IPS DF 19.7 (cell line): ENCODE measurements at regions not wholly inside any gene's neighbourhood (a gene's known extent, or its start where the extent isn't known, plus 50 kb on each side); places are given as distances from the start of the nearest gene placed in this dataset.

Experiments used
- DNase-seq: peaks from one replicate; pipeline ENCODE4 v3.0.0-alpha.2; 2013; ENCODE audit warnings: low read depth, low spot score

DNA sequence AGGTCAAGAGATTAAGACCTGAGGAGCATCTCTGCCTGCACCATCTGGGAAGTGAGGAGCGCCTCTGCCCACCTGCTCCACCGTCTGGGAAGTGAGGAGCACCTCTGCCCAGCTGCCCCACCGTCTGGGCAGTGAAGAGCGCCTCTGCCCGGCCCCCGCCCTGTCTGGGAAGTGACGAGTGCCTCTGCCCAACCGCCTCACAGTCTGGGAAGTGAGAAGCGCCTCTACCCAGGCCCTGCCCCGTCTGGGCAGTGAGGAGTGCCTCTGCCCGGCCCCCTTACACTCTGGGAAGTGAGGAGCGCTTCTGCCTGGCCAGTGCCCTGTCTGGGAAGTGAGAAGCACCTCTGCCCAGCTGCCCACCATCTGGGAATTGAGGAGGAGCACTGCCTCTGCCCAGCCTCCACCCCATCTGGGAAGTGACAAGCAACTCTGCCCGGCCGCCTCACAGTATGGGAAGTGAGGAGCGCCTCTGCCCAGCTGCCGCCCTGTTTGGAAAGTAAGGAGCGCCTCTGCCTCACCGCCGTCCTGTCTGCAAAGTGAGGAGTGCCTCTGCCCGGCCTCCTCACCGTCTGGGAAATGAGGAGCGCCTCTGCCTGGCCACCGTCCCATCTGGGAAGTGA, 270.4 kb upstream of the NRSN1 start:
- DNase-seq = no peak

DNA sequence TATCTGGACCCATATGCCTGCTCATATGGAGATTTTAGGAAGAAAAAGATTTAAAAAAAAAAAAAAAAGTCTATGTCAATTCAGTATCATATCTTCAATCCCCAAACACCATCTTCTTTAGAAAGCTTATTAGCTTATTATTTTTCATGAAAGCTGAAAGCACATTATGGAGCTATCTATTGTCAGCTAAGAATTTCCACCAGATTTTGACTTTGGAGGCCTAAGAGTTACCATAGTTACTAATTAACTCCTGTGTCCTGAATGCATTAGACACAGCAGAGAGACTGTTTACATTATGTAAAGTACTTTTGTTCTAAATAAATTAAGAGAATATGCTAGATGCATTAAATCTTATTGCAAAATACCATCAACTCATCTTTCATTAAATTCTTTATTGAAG, 255.5 kb upstream of the NRSN1 start:
- no peak for DNase-seq

DNA sequence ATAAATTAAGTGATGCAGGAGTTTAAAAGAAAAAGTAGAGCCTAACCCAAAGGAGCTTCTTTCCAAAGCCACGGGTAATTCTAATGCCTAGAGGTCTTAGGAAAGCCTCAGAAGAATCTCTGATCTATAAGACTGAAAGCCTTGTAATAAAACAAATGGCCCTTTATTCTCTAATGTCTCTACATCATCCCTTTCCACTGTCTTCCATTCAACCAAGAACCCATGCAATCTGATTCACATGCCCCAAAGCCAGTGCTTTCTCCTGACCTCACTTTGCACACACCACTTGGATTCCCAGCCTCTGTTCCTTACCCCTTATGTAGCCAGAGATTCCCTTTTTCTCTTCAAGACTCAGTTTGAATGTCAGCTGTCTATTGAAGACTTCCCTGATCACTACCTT, 252.9 kb upstream of the NRSN1 start:
- DNase-seq = no peak

DNA sequence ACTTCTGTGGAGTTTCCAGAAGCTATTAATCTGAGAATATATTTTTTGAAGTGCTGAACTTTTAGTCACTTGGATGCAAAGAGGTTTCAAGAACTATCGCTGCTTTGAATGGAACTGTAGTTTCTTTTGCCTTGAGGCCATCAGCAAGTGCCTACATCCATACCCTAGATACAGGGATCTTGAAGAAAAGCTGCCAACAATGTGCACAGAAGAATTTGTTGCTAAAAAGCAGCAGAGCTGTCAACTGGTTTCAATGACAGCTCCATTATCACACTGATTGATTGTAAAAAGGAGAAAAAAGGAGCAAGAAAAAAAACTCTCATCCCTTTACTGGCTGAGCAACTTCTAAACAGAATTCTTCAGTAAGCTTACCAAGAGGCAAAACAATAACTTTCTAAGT, 251.0 kb upstream of the NRSN1 start:
- no peak for DNase-seq

DNA sequence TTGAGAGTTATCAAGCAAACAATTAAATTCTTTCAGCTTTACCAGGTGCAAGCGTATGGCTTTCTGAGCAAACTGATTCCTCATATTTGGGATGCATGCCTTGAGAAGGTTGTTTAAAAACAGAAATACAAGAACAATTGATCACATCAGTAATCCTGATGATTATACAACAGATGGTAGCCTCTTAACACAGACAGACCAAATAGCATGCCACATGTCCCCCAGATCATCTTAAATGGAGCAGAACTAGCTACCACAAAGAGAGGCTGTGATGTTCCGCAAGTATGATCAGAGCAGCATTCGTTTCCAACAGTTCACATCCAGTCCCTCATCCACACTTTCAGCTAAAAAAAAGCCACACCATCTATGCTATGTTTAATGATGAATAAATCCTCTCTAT, 246.2 kb upstream of the NRSN1 start:
- DNase-seq = no peak

DNA sequence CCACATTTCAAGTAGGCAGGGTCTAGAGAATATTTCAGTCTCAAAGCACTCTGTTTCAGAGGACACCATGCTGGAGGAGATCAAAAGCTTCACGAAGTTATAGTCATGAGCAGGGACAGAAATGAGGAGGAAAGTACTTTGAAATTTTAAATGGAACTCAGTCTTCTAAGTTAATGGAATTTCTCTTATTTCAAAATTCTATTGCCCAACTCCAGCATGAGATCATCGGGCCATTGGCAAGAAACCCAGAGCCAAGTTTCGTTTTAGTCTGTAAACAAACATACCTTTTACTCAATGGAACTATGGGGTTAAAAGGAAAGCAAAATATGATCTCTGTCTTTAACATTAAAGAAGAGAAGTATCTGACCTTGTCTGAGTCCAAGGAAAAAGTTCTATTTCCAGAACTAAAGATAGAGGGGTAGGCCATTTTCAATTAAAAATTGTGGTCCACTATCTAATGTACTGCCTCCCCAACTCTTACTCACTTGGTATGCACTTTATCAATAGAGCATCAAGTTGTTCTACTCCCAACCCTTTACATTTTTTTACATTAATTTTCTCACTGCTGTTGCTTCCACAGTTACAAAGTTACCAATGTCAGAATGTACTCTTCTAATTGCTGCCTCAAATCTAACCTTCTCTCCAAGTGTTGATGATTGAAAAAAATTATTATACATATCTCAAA, 235.3 kb upstream of the NRSN1 start:
- no peak for DNase-seq

DNA sequence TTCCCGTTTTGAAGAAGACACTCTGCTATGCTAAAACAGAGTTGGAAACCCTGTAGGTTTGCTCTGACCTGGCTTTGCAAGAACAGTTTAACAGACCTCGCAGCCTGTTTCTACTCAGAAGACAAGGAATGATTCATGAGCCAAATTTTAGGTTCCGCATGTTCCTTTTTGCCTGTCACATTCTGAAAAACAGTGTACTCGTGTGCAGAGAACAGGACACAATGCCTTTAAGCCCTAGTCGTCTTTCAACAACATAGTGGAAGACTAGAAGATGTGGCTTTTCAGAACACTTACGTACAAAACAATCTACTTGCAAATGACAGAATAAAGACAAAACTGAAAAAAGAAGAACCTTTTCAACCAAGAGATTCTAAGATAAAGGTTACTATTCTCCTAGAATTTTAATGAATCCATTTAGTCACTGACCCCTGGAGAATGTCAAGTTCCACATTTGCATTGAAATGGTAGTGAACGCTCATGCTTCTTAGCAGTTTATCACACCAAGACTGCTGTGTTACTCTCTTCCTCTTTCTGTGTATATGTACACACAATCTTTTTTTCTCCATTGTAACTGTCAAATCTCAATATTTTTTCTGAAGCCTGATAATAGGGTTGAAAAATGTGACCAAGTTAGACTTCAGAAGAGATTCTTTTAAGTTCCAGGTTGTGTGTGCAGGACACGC, 220.7 kb upstream of the NRSN1 start:
- no peak for DNase-seq

DNA sequence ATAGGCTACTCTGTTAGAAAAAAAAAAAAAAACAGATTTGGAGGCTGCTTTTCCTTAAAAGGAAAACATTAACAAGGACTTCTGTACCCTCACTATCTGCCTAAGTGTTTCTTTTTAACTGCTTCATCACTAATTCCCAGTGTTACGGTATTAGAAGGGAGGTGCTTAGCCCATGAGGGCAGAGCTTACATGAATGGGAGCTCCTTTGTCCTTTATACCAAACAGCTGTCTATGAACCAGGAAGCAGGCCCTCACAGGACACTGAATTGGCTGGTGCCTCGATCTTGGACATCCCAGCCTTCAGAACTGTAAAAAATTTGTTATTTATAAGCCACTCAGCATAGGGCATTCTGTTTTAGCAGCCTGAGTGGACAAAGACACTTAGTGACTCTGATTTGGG, 215.6 kb upstream of the NRSN1 start:
- no peak for DNase-seq

DNA sequence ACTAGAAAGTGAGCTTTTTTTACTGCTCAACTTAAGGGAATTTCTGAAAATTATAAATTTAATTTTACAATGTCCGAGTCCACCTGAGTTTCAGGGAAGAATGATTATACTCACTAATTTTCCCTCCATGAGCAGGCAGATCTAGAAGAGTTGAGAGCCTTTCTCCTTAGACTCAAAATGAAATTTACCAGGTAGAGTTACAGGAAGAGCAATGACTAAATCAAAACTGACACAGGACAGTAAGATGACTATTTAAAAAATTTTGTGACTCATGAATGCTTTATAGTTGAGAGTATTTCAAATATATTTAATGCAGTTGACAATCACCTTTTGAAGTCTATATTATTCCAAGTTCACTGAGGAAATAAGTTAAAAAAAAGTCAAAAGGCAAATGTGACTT, 198.1 kb upstream of the NRSN1 start:
- DNase-seq = no peak

DNA sequence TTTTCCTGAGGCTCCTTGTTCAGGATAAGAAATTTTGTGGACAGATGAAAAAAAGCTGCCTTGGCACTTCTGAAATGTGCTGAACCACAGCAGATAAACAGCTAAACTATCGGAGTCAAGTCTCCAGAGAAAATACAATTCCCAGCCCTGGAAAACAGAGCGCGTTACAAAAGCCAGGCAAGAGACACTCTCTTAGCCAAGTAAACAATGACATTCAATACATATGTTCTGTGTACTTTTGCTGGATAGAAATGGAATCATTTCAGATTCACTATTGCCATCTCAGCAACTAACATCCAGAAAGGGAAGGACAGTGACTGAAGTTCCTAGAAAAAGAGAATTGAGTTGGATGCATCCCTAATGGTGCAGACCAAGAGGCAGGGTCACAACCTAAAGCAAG, 196.8 kb upstream of the NRSN1 start:
- DNase-seq = no peak

DNA sequence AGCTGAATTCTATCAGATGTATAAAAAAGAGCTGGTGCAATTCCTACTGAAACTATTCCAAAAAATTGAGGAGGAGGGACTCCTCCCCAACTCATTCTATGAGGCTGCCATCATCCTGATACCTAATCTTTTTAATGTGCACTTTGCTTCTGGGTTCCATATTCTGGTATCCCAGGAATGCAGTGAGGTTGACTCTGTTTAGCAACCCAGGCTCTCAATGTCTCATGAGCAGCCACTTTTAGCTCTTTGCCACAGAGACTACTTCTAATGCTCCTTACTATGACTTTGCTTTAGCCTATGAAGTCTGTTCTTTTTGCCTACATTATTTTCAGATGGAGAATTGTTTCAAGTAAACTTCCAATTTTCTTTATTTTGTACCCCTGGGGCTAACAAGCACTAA, 185.5 kb upstream of the NRSN1 start:
- no peak for DNase-seq

DNA sequence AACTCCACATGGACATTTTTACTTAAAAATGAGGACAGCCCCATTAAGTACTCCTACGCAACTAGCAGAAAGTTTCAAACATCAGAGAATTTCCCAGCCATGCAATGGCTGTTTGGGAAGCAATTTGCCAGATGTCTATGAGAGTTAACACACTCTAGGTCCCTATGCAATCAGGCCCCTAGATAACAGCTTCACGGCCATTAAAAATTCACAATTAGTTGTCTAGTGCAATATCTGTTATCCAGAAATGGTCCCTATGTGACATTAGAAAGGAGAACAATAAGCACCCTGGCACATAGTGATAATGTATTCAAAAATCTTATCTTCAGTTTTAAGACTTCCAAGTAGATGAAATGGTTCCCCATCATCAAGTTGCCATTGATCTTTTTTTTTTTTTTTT, 174.3 kb upstream of the NRSN1 start:
- DNase-seq = no peak

DNA sequence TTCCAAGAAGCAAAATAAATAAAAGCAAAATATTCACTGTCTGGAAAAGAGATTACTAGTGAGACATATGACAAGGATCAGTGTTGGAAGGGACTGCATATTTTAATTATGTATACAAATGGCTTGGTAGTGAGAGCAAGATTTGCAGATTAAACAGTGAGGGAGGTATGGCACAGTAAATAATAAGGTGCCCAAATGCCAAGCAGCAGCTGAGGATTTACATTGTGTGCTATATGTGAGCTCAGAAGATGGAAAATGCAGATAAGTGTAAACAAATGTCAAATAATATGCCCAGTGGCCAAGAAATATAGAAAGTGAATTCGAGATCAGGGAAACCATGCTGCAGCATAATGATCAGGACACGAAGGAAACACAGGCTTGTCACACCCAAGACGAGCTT, 173.8 kb upstream of the NRSN1 start:
- DNase-seq = no peak

DNA sequence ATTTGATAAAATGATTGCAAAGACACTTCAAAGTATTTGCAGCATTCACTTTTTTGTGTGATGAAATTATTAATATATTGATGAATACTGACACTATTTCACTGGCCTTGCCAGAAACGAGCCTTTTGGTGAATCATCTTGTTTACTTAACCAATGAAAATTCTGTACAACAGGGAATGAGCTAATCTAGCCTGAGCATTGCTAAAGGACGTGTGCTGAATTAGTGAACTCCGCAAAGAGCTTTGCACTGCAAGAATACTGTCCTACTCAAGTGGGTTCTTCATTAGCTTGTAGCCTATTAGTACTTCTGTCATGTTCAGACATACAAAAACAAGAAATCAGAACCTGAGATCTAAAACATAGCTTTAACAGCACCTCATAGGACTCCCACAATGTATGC, 172.0 kb upstream of the NRSN1 start:
- DNase-seq = no peak

DNA sequence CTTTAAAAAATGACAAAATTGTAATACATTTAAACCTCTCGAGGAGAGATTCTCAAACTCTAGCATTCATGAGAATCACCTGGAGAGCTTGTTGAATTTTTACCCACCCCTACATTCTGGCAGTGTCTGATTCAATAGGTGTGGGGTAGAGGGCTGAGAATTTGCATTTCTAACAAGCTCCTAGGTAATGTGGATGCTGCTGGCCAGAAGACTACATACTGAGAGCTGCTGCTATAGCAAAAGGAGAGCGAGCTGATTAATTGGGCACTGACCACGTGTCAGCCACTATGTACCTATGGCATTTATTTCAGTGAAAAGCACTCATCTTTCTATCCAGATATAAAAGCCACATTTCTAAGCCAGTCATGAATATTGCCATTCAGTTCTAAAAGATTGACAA, 169.0 kb upstream of the NRSN1 start:
- no peak for DNase-seq

DNA sequence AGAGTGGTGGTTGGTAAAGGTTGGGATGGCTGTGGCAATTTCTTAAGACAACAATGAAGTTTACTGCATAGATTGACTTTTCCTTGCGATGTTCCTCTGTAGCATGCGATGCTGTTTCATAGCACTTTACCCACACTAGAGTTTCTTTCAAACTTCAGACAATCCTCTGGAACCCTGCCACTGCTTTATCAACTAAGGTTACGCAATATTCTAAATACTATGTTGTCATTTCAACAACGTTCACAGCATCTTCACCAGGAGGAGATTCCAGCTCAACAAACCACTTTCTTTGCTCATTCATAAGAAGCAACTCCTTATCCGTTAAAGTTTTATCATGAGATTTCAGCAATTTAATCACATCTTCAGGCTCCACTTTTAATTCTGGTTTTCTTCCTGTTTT, 161.2 kb upstream of the NRSN1 start:
- no peak for DNase-seq

DNA sequence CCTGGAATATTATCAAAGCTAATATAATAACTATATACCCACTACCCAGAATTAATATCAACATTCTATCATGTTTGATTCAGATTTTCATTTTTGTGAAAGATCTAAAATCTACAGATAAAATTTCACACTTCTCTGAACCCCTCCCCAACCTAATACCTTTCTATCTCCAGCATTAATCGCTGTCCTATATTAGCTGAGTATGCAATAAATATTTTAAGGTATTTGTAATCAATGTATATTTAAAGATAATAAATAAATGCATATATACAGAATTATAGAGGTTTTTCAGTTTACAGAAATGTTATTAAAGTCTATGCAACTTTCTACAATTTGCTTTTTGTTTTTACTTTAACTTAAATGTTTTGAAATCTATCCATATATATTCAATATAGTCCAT, 156.7 kb upstream of the NRSN1 start:
- DNase-seq = no peak

DNA sequence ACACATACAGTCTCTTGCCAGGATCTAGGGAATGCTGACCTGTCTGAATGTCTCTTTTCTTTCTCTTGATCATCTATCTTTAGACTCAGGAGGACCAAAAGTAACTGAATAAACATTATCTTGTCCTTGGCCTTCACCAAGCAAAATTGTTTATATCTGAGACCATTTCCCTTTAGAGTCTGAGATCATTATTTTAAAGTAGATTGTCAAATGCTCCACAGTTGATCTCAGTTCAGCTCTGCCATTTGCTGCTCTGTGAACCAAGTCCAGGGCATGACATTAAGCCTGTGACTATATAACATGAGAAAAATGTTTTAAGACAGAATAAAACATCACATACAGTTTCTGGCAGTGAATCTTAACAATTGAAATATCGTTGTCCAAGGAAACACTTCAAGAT, 148.3 kb upstream of the NRSN1 start:
- no peak for DNase-seq

DNA sequence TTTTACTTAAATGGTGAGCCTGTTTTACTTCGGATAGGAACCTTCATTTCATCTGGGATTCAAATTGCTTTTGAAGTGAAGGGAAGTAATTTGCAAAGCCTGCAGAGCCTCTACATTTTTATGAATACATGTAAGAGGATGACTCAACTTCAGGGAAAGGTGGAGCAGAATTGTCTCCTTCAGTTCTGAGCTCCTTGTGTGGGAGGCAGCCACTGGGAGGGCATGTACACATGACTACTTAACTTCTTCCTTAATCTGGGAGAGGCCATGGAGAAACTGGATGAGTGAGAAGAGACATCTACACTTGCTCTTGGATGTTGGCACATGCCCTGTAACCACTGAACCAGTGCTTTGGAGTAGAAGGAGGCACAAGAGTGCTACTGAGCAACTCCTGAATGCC, 145.1 kb upstream of the NRSN1 start:
- no peak for DNase-seq

DNA sequence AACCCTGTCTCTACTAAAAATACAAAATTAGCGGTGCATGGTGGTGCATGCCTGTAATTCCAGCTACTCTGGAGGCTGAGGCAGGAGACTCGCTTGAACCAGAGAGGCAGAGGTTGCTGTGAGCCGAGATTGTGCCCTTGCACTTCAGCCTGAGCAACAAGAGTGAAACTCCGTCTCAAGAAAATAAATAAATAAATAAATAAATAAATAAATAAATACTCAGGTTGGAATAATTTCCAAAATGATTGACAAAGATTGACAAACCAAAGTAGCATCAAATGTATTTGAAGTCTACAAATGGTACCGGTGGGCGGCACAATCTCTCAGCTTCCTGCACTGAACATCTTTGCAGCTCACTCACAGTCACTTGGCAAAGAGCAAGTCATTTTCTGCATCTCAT, 144.1 kb upstream of the NRSN1 start:
- no peak for DNase-seq

DNA sequence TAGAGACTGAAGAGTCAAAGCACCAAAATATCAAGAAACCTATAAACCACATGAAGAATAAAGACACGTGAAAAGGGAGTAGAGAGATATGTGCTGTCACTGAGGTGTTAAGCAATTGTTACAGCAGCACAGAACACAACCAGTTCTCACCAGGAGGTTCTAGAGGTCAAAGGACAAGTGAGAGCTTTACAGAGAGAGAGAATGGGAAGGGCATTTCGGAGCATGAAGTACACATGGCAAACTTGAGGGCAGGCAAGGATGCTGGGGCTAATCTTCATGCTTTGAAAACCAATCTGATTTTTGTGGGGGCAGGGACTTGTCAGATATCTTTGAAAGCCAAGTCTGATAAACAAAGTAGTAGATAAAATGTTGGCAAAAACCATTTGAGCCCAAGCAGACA, 142.3 kb upstream of the NRSN1 start:
- no peak for DNase-seq

DNA sequence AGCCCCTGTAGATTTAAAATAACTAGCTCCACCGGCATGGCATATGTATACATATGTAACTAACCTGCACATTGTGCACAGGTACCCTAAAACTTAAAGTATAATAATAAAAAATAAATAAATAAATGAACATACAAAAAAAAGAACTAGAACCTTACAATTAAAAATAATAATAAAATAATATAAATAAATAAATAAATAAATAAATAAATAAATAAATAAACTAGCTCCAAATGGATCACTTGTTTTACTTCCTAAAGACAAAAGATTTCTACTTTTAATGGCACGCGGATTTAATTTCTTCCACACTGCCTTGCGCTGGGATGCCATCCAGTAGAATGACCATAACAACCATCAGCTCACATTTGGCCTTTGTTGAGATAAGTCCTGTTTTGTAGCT, 141.0 kb upstream of the NRSN1 start:
- no peak for DNase-seq

DNA sequence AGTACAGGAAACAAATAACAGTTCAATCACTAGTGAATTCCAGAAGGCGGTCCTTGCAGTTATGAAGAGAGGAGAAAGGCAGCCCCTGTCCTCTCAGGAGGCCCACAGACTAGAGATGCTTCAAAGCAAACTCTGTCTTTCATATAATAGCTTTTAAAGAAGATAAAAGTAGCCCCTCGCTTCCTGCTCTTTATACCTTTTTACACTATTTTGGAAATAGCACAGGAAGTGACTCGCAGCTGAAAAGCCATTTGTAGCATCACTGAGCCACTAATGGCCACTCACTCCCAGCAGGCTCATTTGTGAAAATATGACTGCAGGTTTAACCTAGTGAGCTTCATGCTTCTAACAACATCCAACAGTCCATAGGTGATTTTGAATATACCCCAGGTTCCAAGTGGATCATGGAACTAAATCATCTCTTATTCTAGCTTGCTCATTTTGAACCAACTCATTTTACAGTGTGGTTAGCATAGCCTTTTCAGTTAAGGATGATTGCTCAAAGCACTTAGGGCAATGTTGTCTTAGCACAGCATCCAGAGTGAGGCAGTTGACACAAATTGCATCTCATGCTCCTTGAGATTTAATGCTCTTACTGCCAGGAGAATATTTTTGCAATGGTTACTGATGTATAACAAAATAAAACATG, 136.0 kb upstream of the NRSN1 start:
- DNase-seq = no peak
